Inferior parietal cortex (tissue), 1 donor: ENCODE measurements at regions not wholly inside any gene's neighbourhood (a gene's known extent, or its start where the extent isn't known, plus 50 kb on each side); places are given as distances from the start of the nearest gene placed in this dataset.

ENCODE experiments used
- DNase-seq: peaks from one replicate; pipeline ENCODE4 v3.0.0-alpha.2; 2016; ENCODE audit errors: extremely low spot score

GRCh38 chr11:112852143-112852866, 108.9 kb upstream of the NCAM1 start:
- no peak for DNase-seq

DNA sequence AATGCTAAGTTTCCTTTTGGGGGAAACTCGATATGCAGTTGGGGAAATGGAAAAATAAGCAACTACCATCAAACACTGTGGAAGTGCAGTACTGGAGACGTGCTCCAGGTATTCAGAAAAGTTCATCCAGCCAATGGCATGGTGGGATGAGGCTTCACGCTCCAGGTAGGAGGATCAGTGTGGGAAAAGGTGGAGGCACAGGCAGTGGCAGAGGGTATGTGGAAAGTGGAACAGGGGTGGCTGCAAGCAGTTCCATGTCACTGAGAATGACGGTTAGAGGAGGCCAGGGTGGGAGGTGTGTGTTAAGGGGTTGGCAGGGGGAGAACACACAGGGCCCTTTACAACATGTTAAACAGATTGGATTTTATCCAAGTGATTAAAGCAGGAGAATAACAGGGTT, 105.1 kb upstream of the NCAM1 start:
- no peak for DNase-seq

- DNase-seq, result no peak
These were observed 104.6 kb upstream of the NCAM1 start for GRCh38 chr11:112856591-112856990.

GRCh38 chr11:112858289-112859023, 102.8 kb upstream of the NCAM1 start:
- DNase-seq, result no peak

DNA sequence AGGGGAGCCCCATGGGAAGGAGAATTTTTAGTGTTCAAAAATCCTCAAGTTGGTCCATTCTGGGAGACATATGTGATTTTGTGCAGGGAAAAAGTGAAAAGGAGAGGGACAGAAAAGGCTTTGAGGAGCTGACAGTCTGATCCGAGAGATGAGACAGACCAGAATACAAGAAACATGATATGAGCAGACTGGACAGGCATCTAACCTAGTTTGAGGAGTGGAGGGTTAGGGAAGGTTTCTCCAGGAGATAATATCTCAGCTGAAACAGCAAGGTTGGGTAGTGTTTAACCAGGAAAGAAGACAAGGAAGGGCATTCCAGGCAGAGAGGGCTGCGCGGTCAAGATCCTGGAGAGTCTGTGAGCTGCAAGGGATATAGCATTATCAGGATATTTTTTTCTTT, 101.4 kb upstream of the NCAM1 start:
- no peak for DNase-seq

- DNase-seq, result no peak
These were observed 99.9 kb upstream of the NCAM1 start for GRCh38 chr11:112861356-112861755.

GRCh38 chr11:112863305-112863704, 97.9 kb upstream of the NCAM1 start:
- DNase-seq, result no peak

- no peak for DNase-seq
These were observed 96.5 kb upstream of the NCAM1 start for GRCh38 chr11:112864672-112865071.

DNA sequence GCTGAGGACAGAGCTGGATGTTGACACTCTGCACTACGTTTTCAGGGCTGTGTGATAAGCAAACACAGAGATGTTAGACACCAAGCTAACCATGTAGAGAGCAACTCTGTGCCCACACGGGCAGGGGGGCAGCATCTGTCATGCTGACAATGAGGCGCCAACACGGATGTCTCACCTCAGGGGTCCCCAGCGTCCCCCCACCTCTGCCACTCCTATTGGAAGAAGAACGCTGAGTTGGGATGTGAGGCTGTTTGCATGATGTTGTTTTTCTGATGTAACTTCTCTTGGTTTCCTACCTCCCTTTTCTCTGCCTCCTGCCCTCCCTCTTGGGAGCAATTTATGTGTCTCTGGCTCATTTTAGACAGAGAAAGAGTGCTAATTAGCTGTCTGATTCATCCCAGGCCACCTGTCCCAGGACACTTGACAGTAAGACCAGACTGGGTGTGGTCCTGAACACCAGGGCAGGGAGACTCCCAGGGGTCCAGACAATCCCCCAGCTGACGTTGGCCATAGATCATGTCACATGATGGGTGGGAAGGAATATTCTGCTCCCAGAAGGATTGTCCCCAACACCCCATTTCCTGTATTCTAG, 89.2 kb upstream of the NCAM1 start:
- DNase-seq, result no peak

DNA sequence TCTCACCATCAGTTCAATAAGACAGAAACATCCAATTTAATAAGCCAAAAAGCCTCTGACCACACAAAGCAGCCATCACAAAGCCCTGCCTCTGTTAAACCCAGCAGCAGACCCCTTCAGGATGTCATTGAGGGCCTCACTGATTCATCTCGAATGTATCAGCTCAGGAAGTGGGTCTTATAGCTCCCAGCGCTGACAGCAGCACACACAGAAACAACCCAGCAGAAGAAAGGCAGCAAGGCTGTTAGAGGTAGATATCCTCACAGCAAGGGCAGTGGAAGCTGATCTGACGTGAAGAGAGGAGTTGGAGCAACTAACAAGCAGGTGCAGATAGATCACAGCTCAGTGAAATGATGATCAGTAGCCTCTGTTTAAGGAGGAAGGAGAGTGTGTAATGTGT, 86.2 kb upstream of the NCAM1 start:
- DNase-seq, result no peak

DNA sequence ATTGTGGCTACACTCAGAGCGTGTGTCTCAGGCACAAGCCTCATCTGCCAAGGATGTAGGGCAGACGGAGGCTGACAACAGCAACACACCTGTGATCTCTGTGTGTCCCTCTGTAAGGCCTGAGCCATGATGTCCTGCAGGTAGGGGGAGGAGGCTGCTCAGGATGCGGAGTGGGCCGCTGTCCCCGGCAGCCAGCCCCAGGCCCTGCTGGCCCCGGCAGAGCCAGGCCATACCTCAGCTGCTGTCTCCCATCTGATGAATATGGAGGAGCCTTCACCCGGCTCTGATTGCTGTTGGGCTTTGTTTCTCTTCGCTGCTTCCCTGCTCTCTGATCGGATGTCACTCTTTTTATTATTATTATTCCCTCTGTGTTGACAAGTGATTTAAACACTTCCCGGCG, 83.6 kb upstream of the NCAM1 start:
- DNase-seq, result no peak

- no peak for DNase-seq
These were observed 83.1 kb upstream of the NCAM1 start for GRCh38 chr11:112878033-112878601.

- DNase-seq, result no peak
These were observed 80.7 kb upstream of the NCAM1 start for GRCh38 chr11:112880495-112880894.

DNA sequence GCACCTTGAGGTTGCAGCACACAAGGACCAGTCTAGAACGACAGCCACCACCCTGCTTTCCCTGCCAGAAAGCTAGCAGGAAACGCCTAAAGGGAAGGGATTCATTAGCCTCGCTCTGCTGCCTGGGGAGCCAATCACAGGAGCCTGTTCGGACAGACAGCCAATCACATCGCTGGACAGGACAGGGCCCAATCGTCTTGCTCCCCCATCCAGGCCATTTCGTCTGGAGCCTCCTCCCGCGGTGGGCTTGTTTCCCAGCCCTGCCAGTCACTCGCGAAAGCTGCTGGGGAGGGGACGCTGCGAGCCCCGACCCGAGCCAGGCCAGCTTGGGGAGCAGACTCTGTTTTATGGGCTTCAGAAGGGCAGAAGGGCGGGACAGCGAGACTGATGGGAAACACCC, 79.8 kb upstream of the NCAM1 start:
- DNase-seq, result peak; percentile 94

DNA sequence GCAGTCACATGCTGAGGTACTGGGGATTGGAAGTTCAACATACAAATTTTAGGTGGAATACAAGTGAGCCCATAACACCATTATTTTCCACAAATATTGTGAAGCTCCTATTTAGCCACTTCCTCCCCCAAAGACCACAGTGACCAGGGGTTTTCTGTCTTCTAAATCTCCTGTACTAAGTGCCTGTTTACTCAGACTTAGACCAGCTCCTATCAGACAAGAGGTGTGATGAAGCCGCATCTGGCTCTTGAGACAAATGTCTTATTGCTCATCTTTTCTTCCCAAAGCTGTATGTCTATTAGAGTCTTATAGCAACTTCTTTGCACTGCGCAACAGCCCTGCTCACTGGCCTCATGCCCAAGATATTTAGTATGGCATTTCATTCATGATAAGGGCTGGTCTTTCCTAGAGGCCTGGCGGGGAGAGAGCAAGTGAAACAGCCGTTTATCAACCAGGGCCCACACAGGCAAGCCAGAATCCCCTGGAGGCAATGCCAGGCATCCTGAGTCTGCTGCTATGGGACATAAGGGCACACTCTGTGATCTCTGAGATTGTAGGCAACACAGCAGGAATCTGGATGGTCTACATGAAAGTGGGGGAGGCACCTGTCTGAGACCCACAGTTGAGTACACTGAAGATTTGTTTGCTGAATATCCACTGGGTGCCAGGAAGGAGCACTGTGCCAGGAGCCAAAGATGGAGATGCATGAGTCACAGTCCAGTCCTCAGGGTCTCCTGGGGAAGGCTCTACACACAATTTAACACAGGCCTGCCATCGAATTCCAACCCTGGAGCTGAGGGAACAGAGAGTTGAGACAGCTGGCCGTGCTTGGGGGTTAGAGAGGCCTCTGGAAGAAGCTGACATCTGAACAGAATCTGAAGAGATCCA, 78.5 kb upstream of the NCAM1 start:
- DNase-seq, result no peak

DNA sequence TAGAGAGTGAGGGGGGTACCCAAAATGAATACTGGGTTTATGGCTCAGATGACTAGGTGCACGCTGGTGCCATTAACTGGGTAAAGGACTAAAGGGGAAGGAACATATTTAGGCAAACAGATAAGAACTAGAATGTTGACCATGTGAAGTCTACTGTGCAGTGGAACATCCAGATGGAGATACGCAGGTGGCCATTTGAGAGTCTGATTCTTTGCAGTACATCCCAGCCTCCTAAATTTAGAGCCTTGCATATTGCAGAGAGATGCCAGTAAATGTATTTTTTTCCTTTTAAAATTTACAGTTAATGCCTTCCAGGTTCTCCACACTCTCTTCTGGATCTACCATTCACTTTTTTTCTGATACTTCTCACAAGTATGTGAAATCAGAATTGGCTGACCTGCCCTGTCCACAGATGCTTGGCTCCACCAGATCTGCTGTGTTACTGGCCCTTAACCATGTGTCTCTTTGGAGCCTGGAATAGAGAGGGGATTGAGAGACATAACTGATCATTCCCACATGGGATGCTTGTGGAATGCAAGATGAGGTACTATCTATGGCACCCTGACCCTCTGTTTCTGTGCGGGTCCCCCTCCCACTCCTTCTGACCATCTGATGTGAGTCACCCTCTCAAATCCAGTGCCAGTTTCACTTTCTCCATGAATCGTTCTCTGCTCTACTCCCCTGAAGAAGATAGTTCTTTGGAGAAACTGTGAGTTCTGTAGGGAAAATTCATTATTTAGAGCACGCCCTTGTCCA, 77.0 kb upstream of the NCAM1 start:
- DNase-seq, result no peak

GRCh38 chr11:112885744-112886433, 75.3 kb upstream of the NCAM1 start:
- DNase-seq, result no peak

DNA sequence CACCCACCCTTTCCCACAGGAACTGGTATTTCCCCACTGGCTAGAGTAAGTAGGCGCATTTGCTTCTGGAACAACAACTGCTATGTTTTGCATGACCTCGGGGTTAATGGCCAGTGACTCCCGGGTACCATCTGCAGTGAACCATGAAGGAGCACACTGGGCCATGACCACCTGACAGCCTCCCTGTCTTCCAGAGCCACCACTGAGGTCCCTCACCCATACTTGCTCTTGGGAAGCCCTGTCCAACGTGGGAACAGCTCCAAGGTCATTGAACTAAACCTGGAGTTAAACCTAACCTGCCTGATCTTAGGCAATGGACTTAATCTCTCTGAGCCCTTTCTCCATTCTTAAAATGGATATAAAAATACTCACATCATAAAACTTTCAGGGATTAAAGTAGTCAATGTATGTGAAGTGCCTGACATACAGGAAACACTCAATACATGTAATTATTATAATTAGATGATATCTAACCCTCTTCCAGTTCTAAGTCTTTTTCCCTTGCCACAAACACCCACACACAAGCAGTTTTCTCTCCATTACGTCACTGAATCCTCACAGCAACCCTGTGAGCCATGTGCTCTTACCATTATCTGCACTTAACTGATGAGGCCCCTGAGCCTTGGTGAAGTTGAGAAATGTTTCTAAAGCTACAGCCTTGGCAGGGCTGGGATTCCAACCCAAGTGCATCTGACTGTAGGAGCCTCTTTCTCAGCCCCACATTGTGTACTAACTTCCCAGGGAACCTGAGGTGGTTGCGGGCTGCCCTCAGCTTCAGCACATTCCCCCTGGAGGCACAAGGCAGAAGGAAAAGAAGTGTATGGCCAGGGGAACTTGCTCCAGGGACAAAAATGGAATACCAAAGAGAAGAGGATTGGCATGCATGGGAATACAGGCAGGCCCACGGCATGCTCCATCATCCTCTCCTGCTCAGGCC, 74.5 kb upstream of the NCAM1 start:
- no peak for DNase-seq

GRCh38 chr11:112889446-112889845, 71.8 kb upstream of the NCAM1 start:
- peak; percentile 60 for DNase-seq
